NCI-H1092 (cell line): ENCODE measurements at regions not wholly inside any gene's neighbourhood (a gene's known extent, or its start where the extent isn't known, plus 50 kb on each side); places are given as distances from the start of the nearest gene placed in this dataset.
"Not testable (repeated sequence)": the region's sequence is repeated elsewhere in the genome, so short reads cannot be mapped to it uniquely, and the experiment has no call there.

Experiments
- DNase-seq: peaks from one replicate; lab custom pipeline; 2025; lab: John Stamatoyannopoulos, UW

DNA sequence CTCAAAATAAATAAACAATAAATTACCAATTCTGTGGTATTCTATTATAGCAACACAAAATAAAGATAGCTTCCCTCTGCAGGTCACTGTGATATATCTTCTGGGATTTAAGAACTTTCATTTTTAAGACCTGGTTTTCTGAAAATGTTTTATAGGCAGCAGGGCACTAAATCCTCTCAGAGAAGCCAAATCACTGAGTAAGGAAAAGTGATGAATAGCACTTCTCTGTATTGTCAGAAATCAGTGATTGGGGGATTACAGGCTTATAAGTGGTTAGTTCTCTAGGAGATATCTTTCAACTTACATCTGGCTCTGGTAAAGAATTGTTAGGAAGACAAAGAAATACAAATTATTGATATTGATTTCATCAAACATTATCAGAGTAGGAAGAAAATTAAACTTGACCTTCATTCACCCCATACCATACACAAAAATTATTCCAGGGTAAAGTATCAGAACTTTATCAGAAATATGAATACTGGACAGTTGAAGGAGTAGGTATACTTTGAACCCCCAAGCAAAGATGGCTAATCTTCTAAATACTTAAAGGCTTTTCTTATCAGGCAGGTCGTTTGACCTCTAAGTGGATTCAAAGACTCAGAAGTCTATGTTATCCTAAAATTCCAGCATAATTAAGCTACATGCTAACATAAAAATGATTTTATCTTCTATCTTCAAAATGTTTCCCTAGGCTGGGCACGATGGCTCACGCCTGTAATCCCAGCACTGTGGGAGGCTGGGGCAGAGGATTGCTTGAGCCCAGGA lies 81.6 kb upstream of the USP9X start:
- no peak for DNase-seq

DNA sequence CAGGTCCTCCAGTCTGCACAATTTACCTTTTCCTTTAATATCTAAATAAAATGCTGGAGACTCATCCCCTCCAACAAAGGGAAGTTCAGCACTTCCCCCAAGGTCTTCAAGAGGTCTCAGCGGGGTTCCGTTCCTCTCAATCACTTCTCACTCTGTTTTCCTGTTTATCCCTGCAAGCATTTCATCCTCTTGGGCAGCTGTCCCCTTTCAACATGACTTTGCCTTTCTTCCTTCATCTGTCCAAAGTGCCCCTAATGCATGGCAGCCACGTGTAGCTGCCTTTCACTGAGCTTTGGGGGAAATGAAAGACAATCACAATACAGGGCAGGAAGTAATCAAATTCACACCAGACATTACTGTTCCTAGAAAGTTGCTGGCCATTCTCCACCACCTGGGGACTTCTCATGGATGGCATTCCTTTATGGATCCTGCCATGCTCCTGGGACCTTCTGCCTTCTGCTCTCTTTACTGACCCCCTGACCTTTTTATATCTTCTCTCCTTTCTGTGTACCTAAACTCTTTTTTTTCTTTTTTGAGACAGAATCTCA lies 79.7 kb upstream of the USP9X start:
- DNase-seq, result no peak

DNA sequence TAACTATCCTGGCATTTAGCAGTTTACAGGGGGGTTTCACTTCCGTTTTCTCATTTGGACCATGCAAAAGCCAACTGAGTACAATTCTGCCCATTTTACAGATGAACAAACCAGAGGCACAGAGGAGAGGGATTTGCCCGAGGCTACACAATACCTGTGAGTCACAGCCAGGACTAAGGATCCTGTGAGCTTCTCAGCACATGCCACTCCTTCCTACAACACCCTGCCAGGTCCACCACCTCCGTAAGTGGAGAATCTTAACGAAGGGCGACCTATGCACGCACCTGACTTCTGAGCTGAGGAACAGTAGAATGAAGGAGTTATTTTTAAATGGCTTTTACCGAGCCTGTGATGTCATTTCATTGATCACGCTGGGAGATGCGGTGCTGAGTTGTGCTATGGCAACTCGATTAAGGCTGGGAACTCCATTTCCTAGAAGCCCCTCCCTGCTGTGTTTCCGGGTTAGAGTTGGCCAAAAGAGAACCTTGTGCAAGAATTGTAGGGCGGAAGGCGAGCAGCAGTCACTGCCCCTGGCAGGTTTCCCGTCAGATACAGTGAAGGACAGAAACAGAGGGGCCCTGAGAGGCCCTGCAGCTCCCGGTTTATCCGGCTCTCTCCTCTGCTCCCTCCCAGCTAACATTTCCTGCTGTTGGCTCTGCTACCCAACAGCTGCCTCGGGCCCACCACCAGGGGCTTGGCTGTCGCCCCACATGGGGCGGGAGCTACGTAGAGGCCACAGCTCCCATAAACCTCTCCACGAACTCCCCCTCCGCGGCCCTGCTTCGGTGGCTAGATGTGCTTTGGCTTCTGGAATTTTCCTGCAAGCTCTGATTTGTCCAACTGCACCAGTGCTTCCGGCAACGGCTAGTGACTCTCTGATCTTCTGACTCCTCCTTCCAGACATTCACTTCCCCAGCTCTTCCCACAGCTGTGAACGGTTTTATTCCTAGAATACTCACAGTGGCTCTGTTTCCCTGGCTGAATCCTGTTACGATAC lies 75.1 kb upstream of the USP9X start:
- peak; percentile 67 for DNase-seq

DNA sequence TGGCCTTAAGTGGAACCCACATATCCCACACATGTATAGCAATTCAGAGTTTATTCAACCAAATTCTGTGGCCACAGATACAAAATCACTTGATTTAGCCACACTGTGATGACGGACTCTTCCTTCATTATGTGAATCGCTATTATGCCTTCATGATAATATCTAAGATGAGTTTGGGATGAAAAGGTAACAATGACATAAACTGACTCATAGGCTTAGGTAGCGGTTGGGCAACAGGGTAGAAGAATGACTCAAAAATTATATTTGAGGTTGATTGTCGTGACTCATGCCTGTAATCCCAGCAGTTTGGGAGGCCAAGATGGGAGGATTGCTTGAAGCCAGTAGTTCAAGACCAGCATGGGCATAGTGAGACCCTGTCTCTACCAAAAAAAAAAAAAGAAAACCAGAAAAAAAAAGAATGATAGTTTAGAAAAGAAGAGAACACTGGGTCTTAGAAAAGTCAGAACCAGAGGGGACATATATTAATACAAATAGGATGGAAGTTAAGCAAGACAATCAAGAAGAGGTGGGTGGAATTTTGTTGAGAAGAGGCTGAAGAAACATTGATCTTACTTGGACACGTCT lies 70.4 kb upstream of the USP9X start:
- DNase-seq, result no peak

DNA sequence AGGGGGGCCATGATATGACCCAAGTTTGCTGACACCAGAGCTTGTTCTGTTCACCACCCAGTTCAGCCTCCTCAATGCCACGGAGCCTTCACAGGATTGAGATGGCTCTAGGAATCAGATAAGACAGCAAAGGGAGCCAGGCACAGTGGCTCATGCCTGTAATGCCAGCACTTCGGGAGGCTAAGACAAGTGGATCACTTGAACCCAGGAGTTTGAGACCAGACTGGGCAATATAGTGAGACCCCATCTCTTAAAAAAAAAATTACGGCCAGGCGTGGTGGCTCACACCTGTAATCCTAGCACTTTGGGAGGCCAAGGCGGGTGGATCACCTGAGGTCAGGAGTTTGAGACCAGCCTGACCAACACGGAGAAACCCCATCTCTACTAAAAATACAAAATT lies 67.5 kb upstream of the USP9X start:
- DNase-seq, result not testable (repeated sequence)

DNA sequence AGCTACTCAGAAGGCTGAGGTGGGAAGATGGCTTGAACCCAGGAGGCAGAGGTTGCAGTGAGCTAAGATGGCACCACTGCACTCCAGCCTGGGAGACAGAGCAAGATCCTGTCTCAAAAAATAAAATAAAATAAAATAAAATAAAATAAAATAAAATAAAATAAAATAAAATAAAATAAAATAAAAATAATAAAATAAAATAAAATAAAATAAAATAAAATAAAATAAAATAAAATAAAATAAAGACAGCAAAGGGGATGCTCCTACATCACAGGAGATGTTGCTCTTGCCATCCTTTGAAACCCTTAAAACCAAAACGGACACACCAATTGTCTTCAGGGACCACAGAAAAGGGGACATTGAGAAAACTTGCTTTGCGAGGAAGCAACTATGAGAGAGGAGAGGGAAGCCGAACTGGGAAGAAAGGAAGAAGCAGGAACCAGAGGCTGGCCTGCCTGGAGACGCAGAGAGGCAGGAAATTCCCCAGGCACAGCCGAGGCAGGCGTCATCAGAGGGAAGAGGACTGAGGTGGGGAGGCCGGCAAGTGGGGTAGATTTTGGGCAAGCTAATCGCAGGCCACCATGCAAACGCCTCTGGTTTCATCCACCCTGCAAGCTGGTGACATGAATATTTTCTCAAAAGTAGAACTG lies 66.7 kb upstream of the USP9X start:
- not testable (repeated sequence) for DNase-seq

DNA sequence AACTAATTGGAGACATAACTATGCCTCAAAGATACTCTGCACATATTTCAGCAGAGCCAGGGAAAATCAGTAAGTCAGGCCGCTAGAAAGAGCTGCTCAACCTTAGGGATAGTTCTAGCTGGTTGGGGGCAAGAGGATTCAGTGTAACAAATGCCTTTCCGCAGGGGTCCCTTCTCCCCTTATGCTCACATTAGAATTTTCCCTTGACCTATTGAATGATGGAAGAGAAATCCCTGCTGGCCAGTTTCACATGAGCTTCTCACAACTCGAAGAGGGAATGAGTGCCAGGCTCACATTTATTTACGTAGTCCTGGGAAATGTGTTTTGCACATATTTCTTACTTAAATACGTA lies 66.2 kb upstream of the USP9X start:
- no peak for DNase-seq

DNA sequence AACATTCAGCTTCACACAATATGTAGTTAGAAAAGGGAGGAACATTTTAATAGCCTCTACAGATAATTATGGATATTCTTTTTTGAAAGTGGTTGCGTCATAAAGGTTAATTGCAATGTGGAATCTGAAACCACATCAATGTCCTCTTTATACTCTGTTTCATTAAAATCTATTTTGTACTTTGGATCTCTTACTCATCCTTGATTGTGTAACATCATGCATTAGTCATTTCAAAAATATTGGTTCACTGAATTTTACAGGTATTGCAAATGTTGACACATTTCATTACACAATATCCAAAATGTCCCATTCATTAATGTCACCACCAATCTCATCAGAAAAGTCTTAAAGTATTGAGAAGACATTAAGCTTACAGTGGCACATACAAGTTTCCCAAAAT lies 62.7 kb upstream of the USP9X start:
- no peak for DNase-seq

DNA sequence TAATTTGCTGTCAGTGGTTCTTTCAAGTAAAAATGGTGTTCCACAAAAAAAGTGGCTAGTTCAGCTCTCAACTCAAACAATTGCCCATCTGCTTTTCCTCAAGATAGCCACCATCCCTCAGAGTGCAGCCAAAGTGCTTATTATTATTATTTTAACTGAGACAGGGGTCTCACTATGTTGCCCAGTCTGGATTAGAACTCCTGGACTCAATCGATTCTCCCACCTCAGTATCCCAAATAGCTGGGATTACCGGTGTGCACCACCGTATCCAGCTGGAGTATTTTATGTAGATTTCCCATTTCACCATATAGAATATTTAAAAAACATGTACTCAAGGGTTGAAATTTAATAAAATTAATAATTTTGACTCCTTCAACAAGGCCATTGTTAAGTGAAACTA lies 62.1 kb upstream of the USP9X start:
- no peak for DNase-seq

DNA sequence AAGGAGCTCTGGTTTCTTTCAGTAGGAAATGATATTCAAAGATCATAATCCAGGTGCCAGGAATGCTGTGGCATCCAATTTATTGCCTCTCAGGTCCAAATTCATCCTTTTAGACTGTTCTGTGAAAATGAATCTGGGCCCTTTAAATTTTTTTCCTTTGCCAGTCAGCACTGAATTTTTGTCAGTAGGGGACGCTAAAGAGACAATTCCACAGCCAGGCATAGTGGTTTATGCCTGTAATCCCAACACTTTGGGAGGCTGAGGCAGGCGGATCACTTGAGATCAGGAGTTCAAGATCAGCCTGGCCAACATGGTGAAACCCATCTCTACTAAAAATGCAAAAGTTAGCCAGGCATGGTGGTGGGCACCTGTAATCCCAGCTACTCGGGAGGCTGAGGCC lies 60.9 kb upstream of the USP9X start:
- DNase-seq, result not testable (repeated sequence)

DNA sequence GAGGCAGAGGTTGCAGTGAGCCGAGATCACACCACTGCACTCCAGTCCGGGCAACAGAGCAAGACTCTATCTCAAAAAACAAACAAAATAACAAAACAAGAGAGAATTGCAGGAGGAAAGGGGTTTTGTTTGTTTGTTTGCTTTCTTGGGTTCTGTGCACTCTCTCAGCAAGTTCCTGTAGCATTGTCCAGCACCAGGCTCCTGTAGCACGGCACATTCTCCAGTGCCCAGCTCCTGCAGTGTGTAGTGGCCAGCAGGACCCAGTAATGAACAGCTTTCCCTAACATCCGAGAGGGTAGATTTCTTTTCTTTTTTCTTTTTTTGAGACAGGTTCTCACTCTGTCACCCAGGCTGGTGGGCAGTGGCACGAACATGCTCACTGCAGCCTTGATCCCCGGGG lies 60.5 kb upstream of the USP9X start:
- DNase-seq, result no peak

DNA sequence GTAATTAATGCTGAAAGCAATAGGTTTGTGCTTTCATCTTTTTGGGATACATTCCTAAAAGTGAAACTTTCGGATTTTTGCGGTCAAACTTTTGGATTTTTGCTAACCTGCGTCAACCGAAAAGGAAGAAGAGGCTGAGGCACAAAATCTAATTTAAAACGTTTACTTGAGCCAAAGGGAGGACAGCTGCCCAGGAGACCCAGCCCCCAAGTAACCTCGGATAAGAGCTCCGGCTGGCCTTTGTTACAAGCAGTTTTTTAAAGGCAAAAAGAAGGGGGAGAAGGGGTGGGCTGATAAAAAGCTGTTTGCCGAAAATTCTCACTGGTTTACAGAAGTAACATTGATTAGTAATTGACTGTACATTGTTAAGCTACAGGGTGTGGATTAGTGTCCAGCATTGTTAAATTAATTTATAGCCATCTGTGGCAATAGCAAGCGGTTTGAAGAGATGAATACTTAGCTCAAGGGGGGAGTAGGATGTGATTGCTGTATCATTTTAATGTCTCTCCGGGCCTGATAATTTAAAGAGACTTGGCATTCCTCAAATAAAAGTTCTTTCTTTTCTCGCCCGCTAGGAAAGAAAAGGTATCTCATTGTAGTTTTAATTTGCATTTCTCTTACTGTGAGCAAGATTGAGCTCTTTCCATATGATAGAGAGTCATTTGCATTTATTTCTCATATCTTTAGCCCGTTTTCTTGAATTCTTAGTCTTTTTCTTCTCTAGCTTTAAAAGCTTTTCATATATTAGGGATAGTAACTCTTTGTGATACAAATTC lies 59.1 kb upstream of the USP9X start:
- DNase-seq, result no peak

DNA sequence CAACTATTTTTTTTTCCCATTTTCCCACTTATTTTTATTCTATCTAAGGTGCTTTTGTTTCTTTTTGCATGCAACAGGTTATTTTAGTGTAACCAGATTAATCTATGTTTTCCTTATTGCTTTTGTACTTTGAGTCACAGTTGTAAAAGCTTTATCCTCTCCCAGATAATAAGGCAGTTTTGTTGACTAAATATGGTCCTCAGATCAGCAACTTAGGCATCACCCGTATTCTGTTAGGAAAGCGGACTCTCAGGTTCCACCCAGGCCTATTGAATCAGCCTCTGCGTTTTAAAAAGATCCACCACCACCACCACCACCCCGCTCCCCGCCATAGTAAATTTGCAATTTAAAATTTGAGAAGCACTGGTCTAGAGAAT lies 58.6 kb upstream of the USP9X start:
- DNase-seq, result no peak

DNA sequence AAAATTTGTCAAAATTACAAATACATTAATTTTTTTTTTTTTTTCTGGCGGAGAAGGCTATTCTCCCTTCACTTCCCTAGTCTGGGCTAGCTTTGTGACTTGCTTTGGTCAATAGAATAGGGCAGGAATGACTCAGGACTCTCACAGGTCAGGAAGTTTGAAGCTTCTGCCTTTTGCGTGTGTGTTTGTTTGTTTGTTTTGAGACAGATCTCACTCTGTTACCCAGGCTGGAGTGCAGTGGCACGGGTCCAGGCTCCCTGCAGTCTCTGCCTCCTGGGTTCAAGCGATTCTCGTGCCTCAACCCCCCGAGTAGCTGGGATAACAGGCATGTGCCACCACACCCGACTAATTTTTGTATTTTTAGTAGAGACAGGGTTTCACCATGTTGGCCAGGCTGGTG lies 55.9 kb upstream of the USP9X start:
- DNase-seq, result no peak

DNA sequence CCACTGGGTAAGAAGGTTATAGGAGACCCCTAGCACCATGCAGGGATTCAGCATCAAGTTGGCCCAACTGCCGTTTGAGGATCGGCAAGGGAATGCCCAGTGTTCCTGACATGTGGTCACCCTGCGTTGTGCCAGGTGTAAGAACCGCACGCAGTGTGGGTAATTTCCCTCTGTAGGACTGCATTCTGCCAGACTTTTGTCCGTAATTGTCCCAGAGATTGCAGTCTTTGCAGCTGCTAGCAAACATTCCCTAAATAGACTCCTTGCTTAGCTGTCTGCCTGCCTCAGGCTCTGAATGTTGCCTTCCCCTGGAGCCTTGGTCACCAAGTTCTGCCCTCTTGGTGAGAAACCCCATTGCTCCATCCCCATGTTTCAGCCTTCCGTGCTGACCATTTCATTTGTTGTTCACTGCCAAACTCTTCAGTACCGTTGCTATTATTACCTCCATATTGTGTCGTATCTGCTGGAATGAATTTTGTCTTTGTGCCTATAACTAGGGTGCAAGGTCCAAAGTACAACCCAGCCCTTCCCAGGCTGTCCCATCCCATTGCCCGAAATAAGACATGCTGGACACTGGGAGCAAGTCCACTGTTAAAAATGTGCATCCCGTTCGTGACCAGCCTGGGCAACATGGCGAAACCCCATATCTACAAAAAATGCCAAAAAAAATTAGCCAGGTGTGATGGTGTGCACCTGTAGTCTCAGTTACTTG lies 53.8 kb upstream of the USP9X start:
- no peak for DNase-seq

DNA sequence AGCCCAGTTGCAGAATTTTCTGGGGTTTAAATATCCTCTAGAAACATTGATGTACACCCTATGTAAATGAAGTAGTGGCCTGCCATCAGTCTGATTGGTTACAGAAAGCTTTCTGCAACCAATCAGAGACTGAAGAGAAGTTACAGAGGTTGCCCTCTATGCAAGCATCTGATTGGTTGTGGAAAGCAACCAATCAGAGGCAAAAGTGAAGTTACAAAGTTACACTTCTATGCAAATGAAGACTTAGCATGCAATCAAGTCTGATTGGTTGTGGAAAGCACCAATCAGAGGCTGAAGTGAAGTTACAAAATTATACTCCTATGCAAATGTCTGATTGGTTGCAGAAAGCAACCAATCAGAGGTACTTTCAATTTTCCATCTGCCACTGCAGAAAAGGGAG lies 51.9 kb upstream of the USP9X start:
- no peak for DNase-seq

DNA sequence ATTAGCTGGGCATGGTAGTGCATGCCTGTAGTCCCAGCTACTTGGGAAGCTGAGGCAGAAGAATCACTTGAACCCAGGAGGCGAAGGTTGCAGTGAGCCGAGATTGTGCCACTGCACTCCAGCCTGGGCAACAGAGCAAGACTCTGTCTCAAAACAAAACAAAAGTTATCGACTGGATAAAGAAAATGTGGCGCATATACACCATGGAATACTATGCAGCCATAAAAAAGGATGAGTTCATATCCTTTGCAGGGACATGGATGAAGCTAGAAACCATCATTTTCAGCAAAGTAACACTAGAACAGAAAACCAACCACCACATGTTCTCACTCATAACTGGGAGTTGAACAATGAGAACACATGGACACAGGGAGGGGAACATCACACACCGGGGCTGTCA lies 50.3 kb upstream of the USP9X start:
- DNase-seq, result not testable (repeated sequence)
